ENCODE measurements at regions not wholly inside any gene's neighbourhood (a gene's known extent, or its start where the extent isn't known, plus 50 kb on each side); places are given as distances from the start of the nearest gene placed in this dataset.

GRCh38 chr20:50264534-50265145 lies 74.0 kb downstream of the CEBPB start:
- ChIA-PET CTCF (no interaction called here), POLR2A (no interaction called here)
- TF ChIP-seq CTCF (IDR thresholded peaks at IDR 0.05): no peak
- H3K4me3 Mint-ChIP-seq: no peak overlapping the region
- no peaks in the 10 kb centered on the region for H3K36me3 Mint-ChIP-seq (ENCODE audit: low read depth)
- no peaks in the 10 kb centered on the region for H3K9me3 Mint-ChIP-seq
- ATAC-seq (ENCODE audit: low read depth) (no peak), DNase-seq (no peak)
- H3K4me1 Mint-ChIP-seq: peaks cover 1% of the 10 kb centered on the region
- intact Hi-C loops (cut with micrococcal nuclease): no loop called here
- H3K27ac Mint-ChIP-seq: no peak overlapping the region
- peaks cover 9% of the 10 kb centered on the region for H3K27me3 Mint-ChIP-seq

DNA sequence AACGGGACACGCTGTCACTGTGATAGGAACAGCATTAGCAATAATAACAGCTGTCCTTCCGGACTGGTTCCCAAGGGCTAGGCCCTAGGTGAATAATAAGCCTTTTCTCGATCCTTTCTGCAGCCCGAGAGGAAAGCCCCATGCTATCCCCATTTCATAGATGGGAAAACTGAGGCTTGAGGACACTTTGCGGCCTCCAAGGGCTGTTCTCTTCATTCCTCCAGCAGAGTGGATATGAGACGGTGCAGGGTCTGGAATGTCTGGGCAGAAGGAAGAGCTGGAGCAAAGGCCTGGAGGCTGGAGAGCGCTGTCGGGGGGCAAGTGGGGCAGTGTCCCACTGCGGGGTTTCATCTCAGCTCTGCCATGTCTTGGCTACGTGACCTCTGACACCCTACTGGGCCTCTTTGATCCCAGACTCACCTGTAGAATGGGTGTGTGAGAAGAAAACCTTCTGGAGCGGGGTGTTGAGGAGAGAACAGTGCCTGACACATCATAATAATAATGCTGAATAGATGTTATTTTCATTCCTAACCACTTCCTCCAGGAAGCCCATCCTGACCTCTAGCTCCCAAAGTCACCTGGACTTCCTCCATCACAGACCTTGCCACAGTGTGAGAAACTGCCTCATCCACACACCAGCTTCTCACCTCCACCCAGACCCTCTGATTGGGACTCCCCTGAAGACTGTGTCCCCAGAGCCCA lies 74.8 kb downstream of the CEBPB start:
- Mint-ChIP-seq H3K4me3 (no peak overlapping the region), H3K27ac (no peak overlapping the region), H3K4me1 (peaks cover 1% of the 10 kb centered on the region), H3K36me3 (ENCODE audit: low read depth) (no peaks in the 10 kb centered on the region), H3K27me3 (peaks cover 13% of the 10 kb centered on the region), H3K9me3 (no peaks in the 10 kb centered on the region)
- ATAC-seq (ENCODE audit: low read depth): no peak
- POLR2A ChIA-PET: no interaction called here
- CTCF ChIA-PET: no interaction called here
- TF ChIP-seq CTCF (IDR thresholded peaks at IDR 0.05): no peak
- intact Hi-C loops (cut with micrococcal nuclease): no loop called here
- no peak for DNase-seq

- TF ChIP-seq CTCF (IDR thresholded peaks at IDR 0.05): no peak
- no peaks in the 10 kb centered on the region for H3K9me3 Mint-ChIP-seq
- CTCF ChIA-PET: no interaction called here
- DNase-seq: no peak
- POLR2A ChIA-PET: no interaction called here
- H3K4me3 Mint-ChIP-seq: no peak overlapping the region
- peaks cover 20% of the 10 kb centered on the region for H3K27me3 Mint-ChIP-seq
- no peak overlapping the region for H3K27ac Mint-ChIP-seq
- ATAC-seq (ENCODE audit: low read depth): no peak
- intact Hi-C loops (cut with micrococcal nuclease): no loop called here
- no peaks in the 10 kb centered on the region for H3K4me1 Mint-ChIP-seq
- no peaks in the 10 kb centered on the region for H3K36me3 Mint-ChIP-seq (ENCODE audit: low read depth)
Measured at GRCh38 chr20:50266293-50267040, 75.8 kb downstream of the CEBPB start.

GRCh38 chr20:50267041-50267865 lies 76.6 kb downstream of the CEBPB start:
- no peak overlapping the region for H3K27ac Mint-ChIP-seq
- H3K27me3 Mint-ChIP-seq: peaks cover 23% of the 10 kb centered on the region
- no peak overlapping the region for H3K4me3 Mint-ChIP-seq
- POLR2A ChIA-PET: no interaction called here
- ATAC-seq (ENCODE audit: low read depth) (no peak), DNase-seq (no peak)
- no peaks in the 10 kb centered on the region for H3K4me1 Mint-ChIP-seq
- H3K36me3 Mint-ChIP-seq (ENCODE audit: low read depth): no peaks in the 10 kb centered on the region
- no peak for TF ChIP-seq CTCF (IDR thresholded peaks at IDR 0.05)
- no peaks in the 10 kb centered on the region for H3K9me3 Mint-ChIP-seq
- CTCF ChIA-PET: no interaction called here
- intact Hi-C loops (cut with micrococcal nuclease): no loop called here

DNA sequence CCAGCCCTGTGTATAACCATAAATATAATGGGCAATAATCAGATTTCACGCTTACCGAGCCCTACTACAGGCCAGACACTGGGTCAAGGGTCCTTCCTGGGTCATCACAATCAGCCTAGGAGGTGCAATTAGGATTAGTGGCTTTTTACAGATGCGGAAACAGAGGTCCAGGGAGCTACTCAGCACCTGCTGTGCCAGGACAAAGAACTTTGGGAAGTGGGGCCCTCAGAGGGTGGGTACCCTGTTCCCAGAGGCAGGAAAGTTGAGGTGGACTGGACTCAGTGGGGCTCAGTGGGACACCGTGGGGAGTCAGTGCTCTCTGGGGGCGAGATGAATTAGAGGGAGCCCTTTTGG lies 77.2 kb downstream of the CEBPB start:
- DNase-seq (no peak), ATAC-seq (ENCODE audit: low read depth) (no peak)
- Mint-ChIP-seq H3K9me3 (no peaks in the 10 kb centered on the region), H3K4me3 (no peak overlapping the region), H3K27me3 (peaks cover 26% of the 10 kb centered on the region), H3K4me1 (no peaks in the 10 kb centered on the region), H3K36me3 (ENCODE audit: low read depth) (no peaks in the 10 kb centered on the region), H3K27ac (no peak overlapping the region)
- intact Hi-C loops (cut with micrococcal nuclease): no loop called here
- ChIA-PET CTCF (no interaction called here), POLR2A (no interaction called here)
- no peak for TF ChIP-seq CTCF (IDR thresholded peaks at IDR 0.05)

Measured in activated B cell treated with CpG ODN at 0.5 μM for 24 hours (primary cell).